ENCODE measurements at regions not wholly inside any gene's neighbourhood (a gene's known extent, or its start where the extent isn't known, plus 50 kb on each side); places are given as distances from the start of the nearest gene placed in this dataset.

- Histone ChIP-seq H3K4me3 (ENCODE audit: low read length) (no peak overlapping the region), H3K27ac (ENCODE audit: low read length) (no peak overlapping the region), H3K27me3 (replicated peaks; ENCODE audit: insufficient read depth, low read length) (no peaks in the 10 kb centered on the region), H3K4me2 (ENCODE audit: low read depth, low read length) (no peak overlapping the region), H3F3A (ENCODE audit: insufficient read depth, low read length) (no peaks in the 10 kb centered on the region), H3K36me3 (replicated peaks; ENCODE audit: insufficient read depth, low read length) (no peaks in the 10 kb centered on the region), H3K79me2 (ENCODE audit: low read length) (no peaks in the 10 kb centered on the region), H3K4me1 (ENCODE audit: low read length) (no peaks in the 10 kb centered on the region), H2AFZ (ENCODE audit: low read length) (no peak overlapping the region), H3K9me3 (replicated peaks; ENCODE audit: insufficient read depth, low read length) (no peaks in the 10 kb centered on the region), H3K9ac (ENCODE audit: low read length) (no peak overlapping the region), H3K9me2 (replicated peaks; ENCODE audit: insufficient read depth, low read length) (no peaks in the 10 kb centered on the region), H4K20me1 (ENCODE audit: insufficient read depth, low read length) (no peaks in the 10 kb centered on the region)
- DNase-seq: no peak
- TF ChIP-seq EZH2phosphoT487 (IDR thresholded peaks at IDR 0.05; ENCODE audit: low read length) (no peak), EZH2 (optimal IDR thresholded peaks at IDR 0.05; ENCODE audit: low read depth, low read length) (no peak), CTCF (IDR thresholded peaks at IDR 0.05; ENCODE audit: low read length) (no peak)
These were observed 51.6 kb upstream of the MPP7 start for GRCh38 chr10:28354511-28354910.

DNA sequence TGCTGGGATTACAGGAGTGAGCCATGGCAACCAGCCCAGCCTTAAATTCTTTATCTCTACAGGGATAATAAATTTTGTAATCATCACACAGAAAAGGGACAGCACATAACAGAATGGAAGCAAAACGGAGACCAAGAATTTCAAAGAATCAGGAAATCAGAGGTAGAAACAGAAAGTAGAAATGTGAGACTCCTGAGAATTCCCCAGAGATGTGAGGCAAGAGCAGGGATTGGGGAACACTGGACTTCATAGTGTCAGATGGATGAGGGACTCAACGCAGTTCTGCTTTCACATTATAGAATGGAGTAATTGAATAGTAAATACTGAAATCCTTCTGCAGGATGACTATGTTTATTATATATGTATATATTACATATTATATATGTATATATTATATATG is 52.5 kb upstream of the MPP7 start:
- DNase-seq: no peak
- H3K9me3 ChIP-seq (replicated peaks; ENCODE audit: insufficient read depth, low read length): no peaks in the 10 kb centered on the region
- H3K36me3 ChIP-seq (replicated peaks; ENCODE audit: insufficient read depth, low read length): no peaks in the 10 kb centered on the region
- H3F3A ChIP-seq (ENCODE audit: insufficient read depth, low read length): no peaks in the 10 kb centered on the region
- no peak overlapping the region for H3K27ac ChIP-seq (ENCODE audit: low read length)
- no peak overlapping the region for H3K9ac ChIP-seq (ENCODE audit: low read length)
- H4K20me1 ChIP-seq (ENCODE audit: insufficient read depth, low read length): no peaks in the 10 kb centered on the region
- H3K4me3 ChIP-seq (ENCODE audit: low read length): no peak overlapping the region
- TF ChIP-seq CTCF (IDR thresholded peaks at IDR 0.05; ENCODE audit: low read length): no peak
- no peaks in the 10 kb centered on the region for H3K9me2 ChIP-seq (replicated peaks; ENCODE audit: insufficient read depth, low read length)
- no peak overlapping the region for H2AFZ ChIP-seq (ENCODE audit: low read length)
- no peaks in the 10 kb centered on the region for H3K4me1 ChIP-seq (ENCODE audit: low read length)
- H3K79me2 ChIP-seq (ENCODE audit: low read length): no peaks in the 10 kb centered on the region
- no peaks in the 10 kb centered on the region for H3K27me3 ChIP-seq (replicated peaks; ENCODE audit: insufficient read depth, low read length)
- H3K4me2 ChIP-seq (ENCODE audit: low read depth, low read length): no peak overlapping the region

GRCh38 chr10:28359334-28359733 is 56.5 kb upstream of the MPP7 start:
- H2AFZ ChIP-seq (ENCODE audit: low read length): no peak overlapping the region
- no peaks in the 10 kb centered on the region for H3K9me2 ChIP-seq (replicated peaks; ENCODE audit: insufficient read depth, low read length)
- no peaks in the 10 kb centered on the region for H4K20me1 ChIP-seq (ENCODE audit: insufficient read depth, low read length)
- H3K4me2 ChIP-seq (ENCODE audit: low read depth, low read length): no peak overlapping the region
- no peak overlapping the region for H3K27ac ChIP-seq (ENCODE audit: low read length)
- TF ChIP-seq EZH2phosphoT487 (IDR thresholded peaks at IDR 0.05; ENCODE audit: low read length) (no peak), CTCF (IDR thresholded peaks at IDR 0.05; ENCODE audit: low read length) (no peak), EZH2 (optimal IDR thresholded peaks at IDR 0.05; ENCODE audit: low read depth, low read length) (no peak)
- no peaks in the 10 kb centered on the region for H3F3A ChIP-seq (ENCODE audit: insufficient read depth, low read length)
- DNase-seq: no peak
- H3K9me3 ChIP-seq (replicated peaks; ENCODE audit: insufficient read depth, low read length): no peaks in the 10 kb centered on the region
- H3K79me2 ChIP-seq (ENCODE audit: low read length): no peaks in the 10 kb centered on the region
- H3K9ac ChIP-seq (ENCODE audit: low read length): no peak overlapping the region
- H3K4me3 ChIP-seq (ENCODE audit: low read length): no peak overlapping the region
- H3K27me3 ChIP-seq (replicated peaks; ENCODE audit: insufficient read depth, low read length): peaks cover 7% of the 10 kb centered on the region
- no peaks in the 10 kb centered on the region for H3K4me1 ChIP-seq (ENCODE audit: low read length)
- H3K36me3 ChIP-seq (replicated peaks; ENCODE audit: insufficient read depth, low read length): no peaks in the 10 kb centered on the region

- no peak overlapping the region for H3K4me3 ChIP-seq (ENCODE audit: low read length)
- no peak overlapping the region for H3K9ac ChIP-seq (ENCODE audit: low read length)
- H3K9me2 ChIP-seq (replicated peaks; ENCODE audit: insufficient read depth, low read length): no peaks in the 10 kb centered on the region
- no peak for TF ChIP-seq CTCF (IDR thresholded peaks at IDR 0.05; ENCODE audit: low read length)
- TF ChIP-seq EZH2 (optimal IDR thresholded peaks at IDR 0.05; ENCODE audit: low read depth, low read length): no peak
- TF ChIP-seq EZH2phosphoT487 (IDR thresholded peaks at IDR 0.05; ENCODE audit: low read length): no peak
- H4K20me1 ChIP-seq (ENCODE audit: insufficient read depth, low read length): no peaks in the 10 kb centered on the region
- H3K27ac ChIP-seq (ENCODE audit: low read length): no peak overlapping the region
- H2AFZ ChIP-seq (ENCODE audit: low read length): no peak overlapping the region
- no peaks in the 10 kb centered on the region for H3K9me3 ChIP-seq (replicated peaks; ENCODE audit: insufficient read depth, low read length)
- no peak for DNase-seq
- no peaks in the 10 kb centered on the region for H3F3A ChIP-seq (ENCODE audit: insufficient read depth, low read length)
- H3K4me1 ChIP-seq (ENCODE audit: low read length): no peaks in the 10 kb centered on the region
- no peaks in the 10 kb centered on the region for H3K36me3 ChIP-seq (replicated peaks; ENCODE audit: insufficient read depth, low read length)
- H3K27me3 ChIP-seq (replicated peaks; ENCODE audit: insufficient read depth, low read length): peaks cover 8% of the 10 kb centered on the region
- H3K79me2 ChIP-seq (ENCODE audit: low read length): no peaks in the 10 kb centered on the region
- H3K4me2 ChIP-seq (ENCODE audit: low read depth, low read length): no peak overlapping the region
These were observed 57.3 kb upstream of the MPP7 start for GRCh38 chr10:28360175-28360574.
